ENCODE measurements at regions not wholly inside any gene's neighbourhood (a gene's known extent, or its start where the extent isn't known, plus 50 kb on each side); places are given as distances from the start of the nearest gene placed in this dataset.

DNA sequence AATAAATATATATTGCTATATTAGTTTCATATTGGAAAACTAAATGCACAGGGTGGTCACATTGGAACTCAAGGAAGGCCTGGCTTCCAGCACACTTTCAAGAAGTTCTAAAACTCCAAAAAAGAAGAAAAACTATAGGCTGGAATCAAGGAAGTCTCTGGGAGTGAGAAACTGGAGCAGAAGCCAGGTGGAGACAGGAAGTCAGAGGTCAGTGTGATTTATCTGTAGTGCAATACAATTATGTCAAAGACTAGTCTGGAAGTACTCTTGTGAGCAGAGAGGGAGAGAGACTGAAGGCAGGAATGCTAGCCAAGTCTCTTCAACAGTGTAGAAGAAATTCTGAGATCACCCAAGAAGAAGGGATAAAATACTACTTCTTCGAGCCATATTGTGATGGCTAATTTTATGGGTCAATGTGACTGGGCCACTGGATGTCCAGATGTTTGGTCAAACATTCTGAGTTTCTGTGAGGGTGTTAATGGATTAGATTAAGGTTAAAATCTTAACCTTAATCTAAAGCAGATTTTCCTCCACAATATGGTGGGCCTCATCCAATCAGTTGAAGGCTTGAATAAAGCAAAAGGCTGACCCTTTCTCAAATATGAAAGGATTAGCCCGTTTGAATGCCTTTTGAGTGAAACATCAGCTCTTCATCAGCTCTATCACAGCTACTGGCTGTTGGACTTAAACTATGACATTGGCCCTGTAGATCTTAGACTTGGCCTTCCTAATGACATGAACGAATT lies 208.0 kb downstream of the TDRD15 start:
- H3K9me3 ChIP-seq (ENCODE audit: control insufficient read depth, insufficient read depth, low read depth, low read length): no peaks in the 10 kb centered on the region; the same call in 1 of the 2 replicates
- H3K27ac ChIP-seq (ENCODE audit: extremely low read depth, low read depth, low read length): no peak overlapping the region
- H3K36me3 ChIP-seq (ENCODE audit: control insufficient read depth in 2 of 2, insufficient read depth in 1 of 2, low read length in 2 of 2): no peaks in the 10 kb centered on the region
- CTCF ChIA-PET: interaction anchor here (1.5 kb wide), 1 partner anchor 14 kb away, joined by 7 read pairs; no protein-coding TSS in a partner anchor
- TF ChIP-seq ZSCAN30 (tag by site-specific recombination; IDR thresholded peaks at IDR 0.05) (no peak), ZNF10 (tag by site-specific recombination; IDR thresholded peaks at IDR 0.05) (peak; percentile 91), ZNF24 (tag by site-specific recombination; IDR thresholded peaks at IDR 0.05) (no peak), ZNF529 (tag by site-specific recombination; IDR thresholded peaks at IDR 0.05; ENCODE audit: insufficient replicate concordance) (no peak)
- TF ChIP-seq, protein P1, sequence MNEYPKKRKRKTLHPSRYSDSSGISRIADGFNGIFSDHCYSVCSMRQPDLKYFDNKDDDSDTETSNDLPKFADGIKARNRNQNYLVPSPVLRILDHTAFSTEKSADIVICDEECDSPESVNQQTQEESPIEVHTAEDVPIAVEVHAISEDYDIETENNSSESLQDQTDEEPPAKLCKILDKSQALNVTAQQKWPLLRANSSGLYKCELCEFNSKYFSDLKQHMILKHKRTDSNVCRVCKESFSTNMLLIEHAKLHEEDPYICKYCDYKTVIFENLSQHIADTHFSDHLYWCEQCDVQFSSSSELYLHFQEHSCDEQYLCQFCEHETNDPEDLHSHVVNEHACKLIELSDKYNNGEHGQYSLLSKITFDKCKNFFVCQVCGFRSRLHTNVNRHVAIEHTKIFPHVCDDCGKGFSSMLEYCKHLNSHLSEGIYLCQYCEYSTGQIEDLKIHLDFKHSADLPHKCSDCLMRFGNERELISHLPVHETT (tag by site-specific recombination; IDR thresholded peaks at IDR 0.05): no peak
- H3K4me1 ChIP-seq (ENCODE audit: control insufficient read depth, insufficient read depth, low read length): no peaks in the 10 kb centered on the region
- no peak overlapping the region for H3K4me3 ChIP-seq (ENCODE audit: low read depth, low read length)
- POLR2A ChIA-PET: no interaction called here

DNA sequence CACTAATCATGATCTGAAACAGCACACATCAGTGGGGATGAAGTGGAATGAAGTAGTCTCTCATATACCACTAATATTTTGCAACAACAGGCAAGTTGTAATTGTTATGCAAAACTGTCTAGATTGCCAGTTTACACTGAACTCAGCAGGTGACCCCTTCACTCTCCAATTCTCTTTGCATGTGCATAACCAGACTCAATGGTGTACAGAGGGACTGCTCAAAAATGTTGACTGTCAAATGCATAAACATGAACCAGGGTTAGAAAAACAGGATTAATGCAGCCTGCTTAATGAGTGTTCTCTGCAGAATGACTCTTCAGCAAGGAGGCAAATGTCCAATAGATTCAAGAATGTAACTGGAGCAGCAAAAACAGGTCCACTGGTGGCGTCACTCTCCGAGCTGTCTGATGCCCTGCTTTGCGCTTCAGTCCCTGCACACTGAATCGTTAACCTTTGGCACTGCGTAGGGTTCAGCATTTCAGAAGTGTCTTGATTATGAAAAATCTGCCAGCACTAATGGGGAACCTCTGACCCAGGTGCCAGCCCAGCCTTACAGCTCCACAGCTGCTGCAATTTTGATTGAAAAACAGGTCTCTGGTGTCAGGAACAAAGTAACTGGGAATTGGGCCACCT lies 209.3 kb downstream of the TDRD15 start:
- POLR2A ChIA-PET: no interaction called here
- CTCF ChIA-PET: no interaction called here
- Histone ChIP-seq H3K27ac (ENCODE audit: extremely low read depth, low read depth, low read length) (no peak overlapping the region), H3K9me3 (ENCODE audit: control insufficient read depth, insufficient read depth, low read depth, low read length) (no peaks in the 10 kb centered on the region; the same call in 1 of the 2 replicates), H3K4me1 (ENCODE audit: control insufficient read depth, insufficient read depth, low read length) (no peaks in the 10 kb centered on the region), H3K4me3 (ENCODE audit: low read depth, low read length) (no peak overlapping the region), H3K36me3 (ENCODE audit: control insufficient read depth in 2 of 2, insufficient read depth in 1 of 2, low read length in 2 of 2) (no peaks in the 10 kb centered on the region)
- no peak for TF ChIP-seq ZNF239 (tag by site-specific recombination; IDR thresholded peaks at IDR 0.05)
- TF ChIP-seq ZNF830 (tag by site-specific recombination; IDR thresholded peaks at IDR 0.05; ENCODE audit: low read depth): no peak
- TF ChIP-seq ZNF140 (tag by site-specific recombination; IDR thresholded peaks at IDR 0.05): no peak
- TF ChIP-seq ZNF76 (tag by site-specific recombination; IDR thresholded peaks at IDR 0.05; ENCODE audit: borderline replicate concordance, low read depth): no peak
- TF ChIP-seq, protein P2, sequence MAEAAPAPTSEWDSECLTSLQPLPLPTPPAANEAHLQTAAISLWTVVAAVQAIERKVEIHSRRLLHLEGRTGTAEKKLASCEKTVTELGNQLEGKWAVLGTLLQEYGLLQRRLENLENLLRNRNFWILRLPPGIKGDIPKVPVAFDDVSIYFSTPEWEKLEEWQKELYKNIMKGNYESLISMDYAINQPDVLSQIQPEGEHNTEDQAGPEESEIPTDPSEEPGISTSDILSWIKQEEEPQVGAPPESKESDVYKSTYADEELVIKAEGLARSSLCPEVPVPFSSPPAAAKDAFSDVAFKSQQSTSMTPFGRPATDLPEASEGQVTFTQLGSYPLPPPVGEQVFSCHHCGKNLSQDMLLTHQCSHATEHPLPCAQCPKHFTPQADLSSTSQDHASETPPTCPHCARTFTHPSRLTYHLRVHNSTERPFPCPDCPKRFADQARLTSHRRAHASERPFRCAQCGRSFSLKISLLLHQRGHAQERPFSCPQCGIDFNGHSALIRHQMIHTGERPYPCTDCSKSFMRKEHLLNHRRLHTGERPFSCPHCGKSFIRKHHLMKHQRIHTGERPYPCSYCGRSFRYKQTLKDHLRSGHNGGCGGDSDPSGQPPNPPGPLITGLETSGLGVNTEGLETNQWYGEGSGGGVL (tag by site-specific recombination; IDR thresholded peaks at IDR 0.05): no peak
- TF ChIP-seq, protein P3, sequence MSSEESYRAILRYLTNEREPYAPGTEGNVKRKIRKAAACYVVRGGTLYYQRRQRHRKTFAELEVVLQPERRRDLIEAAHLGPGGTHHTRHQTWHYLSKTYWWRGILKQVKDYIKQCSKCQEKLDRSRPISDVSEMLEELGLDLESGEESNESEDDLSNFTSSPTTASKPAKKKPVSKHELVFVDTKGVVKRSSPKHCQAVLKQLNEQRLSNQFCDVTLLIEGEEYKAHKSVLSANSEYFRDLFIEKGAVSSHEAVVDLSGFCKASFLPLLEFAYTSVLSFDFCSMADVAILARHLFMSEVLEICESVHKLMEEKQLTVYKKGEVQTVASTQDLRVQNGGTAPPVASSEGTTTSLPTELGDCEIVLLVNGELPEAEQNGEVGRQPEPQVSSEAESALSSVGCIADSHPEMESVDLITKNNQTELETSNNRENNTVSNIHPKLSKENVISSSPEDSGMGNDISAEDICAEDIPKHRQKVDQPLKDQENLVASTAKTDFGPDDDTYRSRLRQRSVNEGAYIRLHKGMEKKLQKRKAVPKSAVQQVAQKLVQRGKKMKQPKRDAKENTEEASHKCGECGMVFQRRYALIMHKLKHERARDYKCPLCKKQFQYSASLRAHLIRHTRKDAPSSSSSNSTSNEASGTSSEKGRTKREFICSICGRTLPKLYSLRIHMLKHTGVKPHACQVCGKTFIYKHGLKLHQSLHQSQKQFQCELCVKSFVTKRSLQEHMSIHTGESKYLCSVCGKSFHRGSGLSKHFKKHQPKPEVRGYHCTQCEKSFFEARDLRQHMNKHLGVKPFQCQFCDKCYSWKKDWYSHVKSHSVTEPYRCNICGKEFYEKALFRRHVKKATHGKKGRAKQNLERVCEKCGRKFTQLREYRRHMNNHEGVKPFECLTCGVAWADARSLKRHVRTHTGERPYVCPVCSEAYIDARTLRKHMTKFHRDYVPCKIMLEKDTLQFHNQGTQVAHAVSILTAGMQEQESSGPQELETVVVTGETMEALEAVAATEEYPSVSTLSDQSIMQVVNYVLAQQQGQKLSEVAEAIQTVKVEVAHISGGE (tag by site-specific recombination; conservative IDR thresholded peaks at IDR 0.05; ENCODE audit: low read depth): no peak
- TF ChIP-seq, protein P4, sequence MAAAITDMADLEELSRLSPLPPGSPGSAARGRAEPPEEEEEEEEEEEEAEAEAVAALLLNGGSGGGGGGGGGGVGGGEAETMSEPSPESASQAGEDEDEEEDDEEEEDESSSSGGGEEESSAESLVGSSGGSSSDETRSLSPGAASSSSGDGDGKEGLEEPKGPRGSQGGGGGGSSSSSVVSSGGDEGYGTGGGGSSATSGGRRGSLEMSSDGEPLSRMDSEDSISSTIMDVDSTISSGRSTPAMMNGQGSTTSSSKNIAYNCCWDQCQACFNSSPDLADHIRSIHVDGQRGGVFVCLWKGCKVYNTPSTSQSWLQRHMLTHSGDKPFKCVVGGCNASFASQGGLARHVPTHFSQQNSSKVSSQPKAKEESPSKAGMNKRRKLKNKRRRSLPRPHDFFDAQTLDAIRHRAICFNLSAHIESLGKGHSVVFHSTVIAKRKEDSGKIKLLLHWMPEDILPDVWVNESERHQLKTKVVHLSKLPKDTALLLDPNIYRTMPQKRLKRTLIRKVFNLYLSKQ (tag by site-specific recombination; IDR thresholded peaks at IDR 0.05; ENCODE audit: borderline replicate concordance): no peak
- TF ChIP-seq ZNF677 (tag by site-specific recombination; IDR thresholded peaks at IDR 0.05): no peak
- TF ChIP-seq ZSCAN30 (tag by site-specific recombination; IDR thresholded peaks at IDR 0.05): no peak
- no peak for TF ChIP-seq ZNF155 (tag by site-specific recombination; IDR thresholded peaks at IDR 0.05)
- TF ChIP-seq SCRT2 (tag by site-specific recombination; IDR thresholded peaks at IDR 0.05): no peak
- no peak for TF ChIP-seq TRIM28 (IDR thresholded peaks at IDR 0.05; ENCODE audit: borderline replicate concordance, low read length)

Measured in HEK293 (cell line).